ENCODE measurements at regions not wholly inside any gene's neighbourhood (a gene's known extent, or its start where the extent isn't known, plus 50 kb on each side); places are given as distances from the start of the nearest gene placed in this dataset.
"Not testable (repeated sequence)": the region's sequence is repeated elsewhere in the genome, so short reads cannot be mapped to it uniquely, and the experiment has no call there.

- H3K9me3 ChIP-seq = no peaks in the 10 kb centered on the region
- no peak for TF ChIP-seq POLR2A (IDR thresholded peaks at IDR 0.05)
- TF ChIP-seq, protein P1, sequence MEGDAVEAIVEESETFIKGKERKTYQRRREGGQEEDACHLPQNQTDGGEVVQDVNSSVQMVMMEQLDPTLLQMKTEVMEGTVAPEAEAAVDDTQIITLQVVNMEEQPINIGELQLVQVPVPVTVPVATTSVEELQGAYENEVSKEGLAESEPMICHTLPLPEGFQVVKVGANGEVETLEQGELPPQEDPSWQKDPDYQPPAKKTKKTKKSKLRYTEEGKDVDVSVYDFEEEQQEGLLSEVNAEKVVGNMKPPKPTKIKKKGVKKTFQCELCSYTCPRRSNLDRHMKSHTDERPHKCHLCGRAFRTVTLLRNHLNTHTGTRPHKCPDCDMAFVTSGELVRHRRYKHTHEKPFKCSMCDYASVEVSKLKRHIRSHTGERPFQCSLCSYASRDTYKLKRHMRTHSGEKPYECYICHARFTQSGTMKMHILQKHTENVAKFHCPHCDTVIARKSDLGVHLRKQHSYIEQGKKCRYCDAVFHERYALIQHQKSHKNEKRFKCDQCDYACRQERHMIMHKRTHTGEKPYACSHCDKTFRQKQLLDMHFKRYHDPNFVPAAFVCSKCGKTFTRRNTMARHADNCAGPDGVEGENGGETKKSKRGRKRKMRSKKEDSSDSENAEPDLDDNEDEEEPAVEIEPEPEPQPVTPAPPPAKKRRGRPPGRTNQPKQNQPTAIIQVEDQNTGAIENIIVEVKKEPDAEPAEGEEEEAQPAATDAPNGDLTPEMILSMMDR (IDR thresholded peaks at IDR 0.05) = no peak
- no peak for DNase-seq
- intact Hi-C loops (cut with DNase I; ENCODE audit: low total_unique reads) = no loop called here
- H3K4me1 ChIP-seq = no peaks in the 10 kb centered on the region
- no peak overlapping the region for H3K27ac ChIP-seq
- no peaks in the 10 kb centered on the region for H3K36me3 ChIP-seq
- no peak overlapping the region for H3K4me3 ChIP-seq
- H3K27me3 ChIP-seq = no peaks in the 10 kb centered on the region
These were observed 257.9 kb downstream of the THBS2 start for GRCh38 chr6:168995526-168996355.

DNA sequence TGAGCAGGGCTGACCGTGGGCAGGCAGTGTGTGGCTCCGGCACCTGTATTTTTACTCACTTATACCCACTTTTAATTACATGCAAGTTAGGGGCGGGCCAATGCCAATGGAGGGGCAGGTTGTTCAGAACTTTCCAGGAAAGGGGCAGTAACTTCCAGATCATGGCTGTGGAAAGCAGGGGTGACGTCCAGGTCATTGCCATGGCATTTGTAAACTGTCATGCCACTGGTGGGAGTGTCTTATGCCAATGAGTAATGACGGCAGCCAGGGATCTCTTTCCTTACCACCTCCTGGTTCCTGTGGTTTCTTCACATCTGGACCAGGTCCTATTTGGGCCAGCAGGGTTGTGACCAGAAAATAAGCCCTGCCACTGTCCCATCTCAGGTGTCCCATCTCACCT is 258.7 kb downstream of the THBS2 start:
- no peak for TF ChIP-seq POLR2A (IDR thresholded peaks at IDR 0.05)
- TF ChIP-seq, protein P1 (IDR thresholded peaks at IDR 0.05) = no peak
- no peaks in the 10 kb centered on the region for H3K36me3 ChIP-seq
- H3K9me3 ChIP-seq = no peaks in the 10 kb centered on the region
- no peak overlapping the region for H3K27ac ChIP-seq
- no peak for DNase-seq
- intact Hi-C loops (cut with DNase I; ENCODE audit: low total_unique reads) = no loop called here
- H3K4me1 ChIP-seq = peaks cover 0 to 3% of the 10 kb centered on the region in 2 donors
- no peaks in the 10 kb centered on the region for H3K27me3 ChIP-seq
- no peak overlapping the region for H3K4me3 ChIP-seq

GRCh38 chr6:168992446-168993144 is 261.1 kb downstream of the THBS2 start:
- Histone ChIP-seq H3K9me3 (no peaks in the 10 kb centered on the region), H3K4me1 (peaks cover 0 to 3% of the 10 kb centered on the region in 2 donors), H3K4me3 (no peak overlapping the region), H3K27ac (peak overlapping the region in 1 of 2 donors; percentile 50), H3K27me3 (no peaks in the 10 kb centered on the region), H3K36me3 (no peaks in the 10 kb centered on the region)
- intact Hi-C loops (cut with DNase I; ENCODE audit: low total_unique reads) = no loop called here
- no peak for DNase-seq
- TF ChIP-seq POLR2A (IDR thresholded peaks at IDR 0.05) = no peak
- TF ChIP-seq, protein P1 (IDR thresholded peaks at IDR 0.05) = no peak

DNA sequence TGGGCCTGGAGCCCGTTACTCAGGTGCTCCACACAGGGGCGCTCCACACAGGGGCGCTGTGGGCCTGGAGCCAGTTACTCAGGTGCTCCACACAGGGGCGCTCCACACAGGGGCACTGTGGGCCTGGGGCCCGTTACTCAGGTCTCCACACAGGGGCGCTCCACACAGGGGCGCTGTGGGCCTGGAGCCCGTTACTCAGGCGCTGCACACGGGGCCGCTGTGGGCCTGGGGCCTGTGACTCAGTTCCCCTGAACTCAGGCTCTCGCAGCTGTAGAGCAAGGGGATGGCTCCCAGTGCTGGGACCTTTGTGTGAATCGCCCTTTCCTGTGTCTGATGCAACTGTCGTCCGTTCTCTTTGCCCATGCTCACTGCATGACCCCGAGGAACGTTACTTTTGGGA is 262.0 kb downstream of the THBS2 start:
- H3K27me3 ChIP-seq; H3K27ac ChIP-seq; H3K4me1 ChIP-seq; H3K4me3 ChIP-seq; H3K36me3 ChIP-seq; H3K9me3 ChIP-seq; DNase-seq; intact Hi-C loops (cut with DNase I; ENCODE audit: low total_unique reads): not testable (repeated sequence)

DNA sequence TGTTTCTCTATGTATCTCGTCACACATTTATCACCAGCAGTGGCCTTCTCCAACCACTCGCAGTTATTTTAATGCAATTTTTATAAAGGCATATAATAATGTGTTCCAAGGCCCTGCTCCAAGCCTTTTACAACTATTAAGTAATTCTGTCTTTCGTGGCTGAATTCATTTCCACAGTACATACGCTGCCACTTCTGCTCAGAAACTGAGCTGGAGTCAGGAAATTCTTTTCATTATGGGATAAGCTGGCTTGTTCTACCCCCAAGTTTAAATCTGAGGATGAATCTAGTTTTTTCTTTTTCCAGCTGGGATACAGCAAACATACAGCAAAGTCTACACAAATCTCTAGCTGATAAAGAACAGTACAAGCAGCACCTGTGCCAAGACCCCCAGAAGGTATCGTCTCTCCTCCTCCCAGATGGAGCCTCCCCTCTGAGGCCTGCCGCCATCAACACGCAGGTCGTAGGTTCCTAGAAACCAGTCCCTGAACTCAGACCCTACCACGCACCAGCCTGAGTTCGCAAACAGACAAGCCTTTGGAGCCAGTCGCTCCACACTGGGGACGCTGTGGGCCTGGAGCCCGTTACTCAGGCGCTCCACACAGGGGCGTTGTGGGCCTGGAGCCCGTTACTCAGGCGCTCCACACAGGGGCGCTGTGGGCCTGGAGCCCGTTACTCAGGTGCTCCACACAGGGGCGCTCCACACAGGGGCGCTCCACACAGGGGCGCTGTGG is 263.5 kb downstream of the THBS2 start:
- DNase-seq = no peak
- peaks cover 0 to 3% of the 10 kb centered on the region in 2 donors for H3K4me1 ChIP-seq
- H3K27ac ChIP-seq = peak overlapping the region; percentile 44 to 57

More for the DNA sequence above, 263.5 kb downstream of the THBS2 start:
- H3K36me3 ChIP-seq = no peaks in the 10 kb centered on the region
- no peak overlapping the region for H3K4me3 ChIP-seq
- H3K9me3 ChIP-seq = no peaks in the 10 kb centered on the region
- H3K27me3 ChIP-seq = no peaks in the 10 kb centered on the region
- TF ChIP-seq POLR2A (IDR thresholded peaks at IDR 0.05) = no peak
- TF ChIP-seq, protein P1 (IDR thresholded peaks at IDR 0.05) = no peak
- intact Hi-C loops (cut with DNase I; ENCODE audit: low total_unique reads) = no loop called here
